ENCODE measurements at regions not wholly inside any gene's neighbourhood (a gene's known extent, or its start where the extent isn't known, plus 50 kb on each side); places are given as distances from the start of the nearest gene placed in this dataset.

DNA sequence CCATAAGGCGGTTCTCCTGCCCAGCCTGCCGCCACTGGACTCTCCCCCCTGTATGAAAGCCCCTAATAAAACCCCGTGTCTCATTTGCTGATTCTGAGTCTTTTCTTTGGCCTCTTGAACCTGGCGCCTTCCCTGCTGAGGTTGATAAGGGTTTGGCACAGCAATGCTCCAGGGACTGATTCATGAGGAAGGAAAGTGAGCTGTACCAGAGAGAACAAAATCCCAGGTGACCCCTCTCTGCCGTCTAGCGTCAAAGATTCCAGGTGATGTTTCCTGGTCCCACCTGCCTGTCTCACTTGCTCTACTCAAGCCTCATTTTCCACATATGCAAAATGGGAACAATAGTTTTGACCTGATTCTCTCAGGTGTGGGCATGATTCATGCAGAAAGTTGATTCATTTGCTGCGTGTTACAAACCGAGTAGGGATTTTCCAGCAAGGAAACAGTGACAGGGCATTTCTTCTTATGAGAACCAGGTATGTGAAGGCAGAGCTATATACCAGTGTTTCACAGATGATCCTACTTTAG, 730.6 kb upstream of the IGFBP3 start (continued):
- TF ChIP-seq, protein P1, sequence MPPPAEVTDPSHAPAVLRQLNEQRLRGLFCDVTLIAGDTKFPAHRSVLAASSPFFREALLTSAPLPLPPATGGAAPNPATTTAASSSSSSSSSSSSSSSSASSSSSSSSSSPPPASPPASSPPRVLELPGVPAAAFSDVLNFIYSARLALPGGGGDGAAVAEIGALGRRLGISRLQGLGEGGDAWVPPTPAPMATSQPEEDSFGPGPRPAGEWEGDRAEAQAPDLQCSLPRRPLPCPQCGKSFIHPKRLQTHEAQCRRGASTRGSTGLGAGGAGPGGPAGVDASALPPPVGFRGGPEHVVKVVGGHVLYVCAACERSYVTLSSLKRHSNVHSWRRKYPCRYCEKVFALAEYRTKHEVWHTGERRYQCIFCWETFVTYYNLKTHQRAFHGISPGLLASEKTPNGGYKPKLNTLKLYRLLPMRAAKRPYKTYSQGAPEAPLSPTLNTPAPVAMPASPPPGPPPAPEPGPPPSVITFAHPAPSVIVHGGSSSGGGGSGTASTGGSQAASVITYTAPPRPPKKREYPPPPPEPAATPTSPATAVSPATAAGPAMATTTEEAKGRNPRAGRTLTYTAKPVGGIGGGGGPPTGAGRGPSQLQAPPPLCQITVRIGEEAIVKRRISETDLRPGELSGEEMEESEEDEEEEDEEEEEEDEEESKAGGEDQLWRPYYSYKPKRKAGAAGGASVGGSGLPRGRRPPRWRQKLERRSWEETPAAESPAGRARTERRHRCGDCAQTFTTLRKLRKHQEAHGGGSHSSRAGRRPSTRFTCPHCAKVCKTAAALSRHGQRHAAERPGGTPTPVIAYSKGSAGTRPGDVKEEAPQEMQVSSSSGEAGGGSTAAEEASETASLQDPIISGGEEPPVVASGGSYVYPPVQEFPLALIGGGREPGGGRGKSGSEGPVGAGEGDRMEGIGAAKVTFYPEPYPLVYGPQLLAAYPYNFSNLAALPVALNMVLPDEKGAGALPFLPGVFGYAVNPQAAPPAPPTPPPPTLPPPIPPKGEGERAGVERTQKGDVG (CRISPR knock-in tag; IDR thresholded peaks at IDR 0.05), result no peak
- TF ChIP-seq BMI1 (IDR thresholded peaks at IDR 0.05; ENCODE audit: borderline replicate concordance) (no peak; the same call in 1 of the 2 replicates), NR2F1 (conservative IDR thresholded peaks at IDR 0.05) (peak; percentile 53), ZNF217 (IDR thresholded peaks at IDR 0.05) (peak; percentile 89), DPF2 (IDR thresholded peaks at IDR 0.05) (peak; percentile 57), RAD51 (IDR thresholded peaks at IDR 0.05) (no peak), CREB1 (IDR thresholded peaks at IDR 0.05; ENCODE audit: low read depth) (no peak), IKZF2 (IDR thresholded peaks at IDR 0.05) (peak; percentile 47 to 59; a peak in 2 of 4 replicates)
- TF ChIP-seq, protein P2, sequence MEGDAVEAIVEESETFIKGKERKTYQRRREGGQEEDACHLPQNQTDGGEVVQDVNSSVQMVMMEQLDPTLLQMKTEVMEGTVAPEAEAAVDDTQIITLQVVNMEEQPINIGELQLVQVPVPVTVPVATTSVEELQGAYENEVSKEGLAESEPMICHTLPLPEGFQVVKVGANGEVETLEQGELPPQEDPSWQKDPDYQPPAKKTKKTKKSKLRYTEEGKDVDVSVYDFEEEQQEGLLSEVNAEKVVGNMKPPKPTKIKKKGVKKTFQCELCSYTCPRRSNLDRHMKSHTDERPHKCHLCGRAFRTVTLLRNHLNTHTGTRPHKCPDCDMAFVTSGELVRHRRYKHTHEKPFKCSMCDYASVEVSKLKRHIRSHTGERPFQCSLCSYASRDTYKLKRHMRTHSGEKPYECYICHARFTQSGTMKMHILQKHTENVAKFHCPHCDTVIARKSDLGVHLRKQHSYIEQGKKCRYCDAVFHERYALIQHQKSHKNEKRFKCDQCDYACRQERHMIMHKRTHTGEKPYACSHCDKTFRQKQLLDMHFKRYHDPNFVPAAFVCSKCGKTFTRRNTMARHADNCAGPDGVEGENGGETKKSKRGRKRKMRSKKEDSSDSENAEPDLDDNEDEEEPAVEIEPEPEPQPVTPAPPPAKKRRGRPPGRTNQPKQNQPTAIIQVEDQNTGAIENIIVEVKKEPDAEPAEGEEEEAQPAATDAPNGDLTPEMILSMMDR (IDR thresholded peaks at IDR 0.05 in 2 of 3, conservative IDR thresholded peaks at IDR 0.05 in 1 of 3; ENCODE audit: control insufficient read depth in 2 of 3, extremely low read depth in 1 of 3, insufficient read depth in 1 of 3, low read depth in 3 of 3, low read length in 3 of 3), result no peak
- TF ChIP-seq, protein P3, sequence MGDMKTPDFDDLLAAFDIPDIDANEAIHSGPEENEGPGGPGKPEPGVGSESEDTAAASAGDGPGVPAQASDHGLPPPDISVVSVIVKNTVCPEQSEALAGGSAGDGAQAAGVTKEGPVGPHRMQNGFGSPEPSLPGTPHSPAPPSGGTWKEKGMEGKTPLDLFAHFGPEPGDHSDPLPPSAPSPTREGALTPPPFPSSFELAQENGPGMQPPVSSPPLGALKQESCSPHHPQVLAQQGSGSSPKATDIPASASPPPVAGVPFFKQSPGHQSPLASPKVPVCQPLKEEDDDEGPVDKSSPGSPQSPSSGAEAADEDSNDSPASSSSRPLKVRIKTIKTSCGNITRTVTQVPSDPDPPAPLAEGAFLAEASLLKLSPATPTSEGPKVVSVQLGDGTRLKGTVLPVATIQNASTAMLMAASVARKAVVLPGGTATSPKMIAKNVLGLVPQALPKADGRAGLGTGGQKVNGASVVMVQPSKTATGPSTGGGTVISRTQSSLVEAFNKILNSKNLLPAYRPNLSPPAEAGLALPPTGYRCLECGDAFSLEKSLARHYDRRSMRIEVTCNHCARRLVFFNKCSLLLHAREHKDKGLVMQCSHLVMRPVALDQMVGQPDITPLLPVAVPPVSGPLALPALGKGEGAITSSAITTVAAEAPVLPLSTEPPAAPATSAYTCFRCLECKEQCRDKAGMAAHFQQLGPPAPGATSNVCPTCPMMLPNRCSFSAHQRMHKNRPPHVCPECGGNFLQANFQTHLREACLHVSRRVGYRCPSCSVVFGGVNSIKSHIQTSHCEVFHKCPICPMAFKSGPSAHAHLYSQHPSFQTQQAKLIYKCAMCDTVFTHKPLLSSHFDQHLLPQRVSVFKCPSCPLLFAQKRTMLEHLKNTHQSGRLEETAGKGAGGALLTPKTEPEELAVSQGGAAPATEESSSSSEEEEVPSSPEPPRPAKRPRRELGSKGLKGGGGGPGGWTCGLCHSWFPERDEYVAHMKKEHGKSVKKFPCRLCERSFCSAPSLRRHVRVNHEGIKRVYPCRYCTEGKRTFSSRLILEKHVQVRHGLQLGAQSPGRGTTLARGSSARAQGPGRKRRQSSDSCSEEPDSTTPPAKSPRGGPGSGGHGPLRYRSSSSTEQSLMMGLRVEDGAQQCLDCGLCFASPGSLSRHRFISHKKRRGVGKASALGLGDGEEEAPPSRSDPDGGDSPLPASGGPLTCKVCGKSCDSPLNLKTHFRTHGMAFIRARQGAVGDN (IDR thresholded peaks at IDR 0.05), result peak; percentile 31; the same call in 1 of the 2 replicates
